ENCODE measurements at regions not wholly inside any gene's neighbourhood (a gene's known extent, or its start where the extent isn't known, plus 50 kb on each side); places are given as distances from the start of the nearest gene placed in this dataset.
"Not testable (repeated sequence)": the region's sequence is repeated elsewhere in the genome, so short reads cannot be mapped to it uniquely, and the experiment has no call there.

- not testable (repeated sequence) for H3K27me3 ChIP-seq (ENCODE audit: control insufficient read depth, insufficient read depth, low read length); H3K9ac ChIP-seq; H3K36me3 ChIP-seq (ENCODE audit: control insufficient read depth, insufficient read depth, low read length); H3K79me2 ChIP-seq; H3K9me3 ChIP-seq (ENCODE audit: control insufficient read depth, low read length); H3K4me3 ChIP-seq (ENCODE audit: low read depth, low read length); H3K4me2 ChIP-seq (ENCODE audit: low read length); H2AFZ ChIP-seq; H3K4me1 ChIP-seq; H3K27ac ChIP-seq
Observed at GRCh38 chr2:132220589-132220988, 58.8 kb upstream of the ANKRD30BL start.

- H3K27ac ChIP-seq; H3K9me3 ChIP-seq (ENCODE audit: control insufficient read depth, low read length); H3K4me2 ChIP-seq (ENCODE audit: low read length); H3K27me3 ChIP-seq (ENCODE audit: control insufficient read depth, insufficient read depth, low read length); H3K9ac ChIP-seq; H3K36me3 ChIP-seq (ENCODE audit: control insufficient read depth, insufficient read depth, low read length); H2AFZ ChIP-seq; H3K79me2 ChIP-seq; H3K4me3 ChIP-seq (ENCODE audit: low read depth, low read length); H3K4me1 ChIP-seq: not testable (repeated sequence)
Observed at GRCh38 chr2:132221886-132222285, 60.1 kb upstream of the ANKRD30BL start.

- Histone ChIP-seq H3K27ac (no peak overlapping the region), H3K27me3 (ENCODE audit: control insufficient read depth, insufficient read depth, low read length) (no peaks in the 10 kb centered on the region), H3K4me2 (ENCODE audit: low read length) (no peak overlapping the region), H3K36me3 (ENCODE audit: control insufficient read depth, insufficient read depth, low read length) (no peaks in the 10 kb centered on the region), H3K79me2 (no peaks in the 10 kb centered on the region), H3K9me3 (ENCODE audit: control insufficient read depth, low read length) (no peaks in the 10 kb centered on the region), H2AFZ (no peak overlapping the region), H3K4me3 (ENCODE audit: low read depth, low read length) (no peak overlapping the region), H3K9ac (no peak overlapping the region), H3K4me1 (no peaks in the 10 kb centered on the region)
- no peak for TF ChIP-seq CTCF (IDR thresholded peaks at IDR 0.05)
Observed at GRCh38 chr2:132252191-132252893, 90.6 kb upstream of the ANKRD30BL start.

- Histone ChIP-seq H3K4me3 (ENCODE audit: low read depth, low read length) (no peak overlapping the region), H3K4me1 (no peaks in the 10 kb centered on the region), H3K9me3 (ENCODE audit: control insufficient read depth, low read length) (no peaks in the 10 kb centered on the region), H3K79me2 (no peaks in the 10 kb centered on the region), H3K4me2 (ENCODE audit: low read length) (no peak overlapping the region), H2AFZ (no peak overlapping the region), H3K27ac (no peak overlapping the region), H3K27me3 (ENCODE audit: control insufficient read depth, insufficient read depth, low read length) (no peaks in the 10 kb centered on the region), H3K9ac (no peak overlapping the region), H3K36me3 (ENCODE audit: control insufficient read depth, insufficient read depth, low read length) (no peaks in the 10 kb centered on the region)
- no peak for TF ChIP-seq CTCF (IDR thresholded peaks at IDR 0.05)
Observed at GRCh38 chr2:132252894-132253264, 91.1 kb upstream of the ANKRD30BL start.

- Histone ChIP-seq H3K36me3 (ENCODE audit: control insufficient read depth, insufficient read depth, low read length) (no peaks in the 10 kb centered on the region), H3K9ac (no peak overlapping the region), H3K27me3 (ENCODE audit: control insufficient read depth, insufficient read depth, low read length) (no peaks in the 10 kb centered on the region), H3K27ac (no peak overlapping the region), H2AFZ (no peak overlapping the region), H3K4me1 (no peaks in the 10 kb centered on the region), H3K4me2 (ENCODE audit: low read length) (no peak overlapping the region), H3K4me3 (ENCODE audit: low read depth, low read length) (no peak overlapping the region), H3K9me3 (ENCODE audit: control insufficient read depth, low read length) (no peaks in the 10 kb centered on the region), H3K79me2 (no peaks in the 10 kb centered on the region)
- TF ChIP-seq CTCF (IDR thresholded peaks at IDR 0.05), result no peak
Observed at GRCh38 chr2:132253496-132254305, 91.9 kb upstream of the ANKRD30BL start.

- not testable (repeated sequence) for H3K27ac ChIP-seq; H3K4me2 ChIP-seq (ENCODE audit: low read length); H3K9ac ChIP-seq; H3K79me2 ChIP-seq; H3K36me3 ChIP-seq (ENCODE audit: control insufficient read depth, insufficient read depth, low read length); H2AFZ ChIP-seq; H3K9me3 ChIP-seq (ENCODE audit: control insufficient read depth, low read length); H3K4me1 ChIP-seq; H3K27me3 ChIP-seq (ENCODE audit: control insufficient read depth, insufficient read depth, low read length); H3K4me3 ChIP-seq (ENCODE audit: low read depth, low read length)
Observed at GRCh38 chr2:132254306-132254919, 92.7 kb upstream of the ANKRD30BL start.
